ENCODE measurements at regions not wholly inside any gene's neighbourhood (a gene's known extent, or its start where the extent isn't known, plus 50 kb on each side); places are given as distances from the start of the nearest gene placed in this dataset.
"Not testable (repeated sequence)": the region's sequence is repeated elsewhere in the genome, so short reads cannot be mapped to it uniquely, and the experiment has no call there.

DNA sequence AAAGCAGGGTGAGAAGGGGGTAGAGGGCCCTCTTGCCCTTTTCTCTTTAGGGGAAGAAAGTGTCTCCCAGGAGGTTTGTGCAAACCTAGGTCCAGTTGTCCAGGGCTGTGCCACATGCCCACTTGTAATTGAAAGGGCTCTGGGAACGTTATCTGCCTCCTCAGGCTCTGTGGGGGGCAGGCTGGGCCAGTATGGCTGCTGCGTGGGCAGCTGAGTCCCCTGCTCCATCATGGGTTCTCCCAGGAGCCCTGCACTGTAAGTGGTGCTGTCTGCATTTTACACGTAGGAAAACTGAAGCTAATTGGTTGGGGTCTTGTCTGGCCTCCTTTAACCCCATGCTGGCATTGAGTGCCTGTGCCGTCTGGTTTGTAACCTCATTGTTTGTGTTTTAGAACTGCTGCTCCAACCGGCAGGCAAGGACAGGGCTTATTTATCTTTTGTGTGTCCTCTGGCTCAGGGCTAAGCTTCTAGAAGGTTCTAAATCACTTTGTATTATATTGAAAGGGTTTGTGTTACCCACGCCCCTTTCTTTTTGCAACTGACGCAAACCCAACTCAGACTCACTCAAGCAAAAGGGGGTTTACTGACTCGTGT, 117.7 kb upstream of the CIBAR2 start:
- intact Hi-C loops (cut with DNase I; ENCODE audit: low total_unique reads), result no loop called here

DNA sequence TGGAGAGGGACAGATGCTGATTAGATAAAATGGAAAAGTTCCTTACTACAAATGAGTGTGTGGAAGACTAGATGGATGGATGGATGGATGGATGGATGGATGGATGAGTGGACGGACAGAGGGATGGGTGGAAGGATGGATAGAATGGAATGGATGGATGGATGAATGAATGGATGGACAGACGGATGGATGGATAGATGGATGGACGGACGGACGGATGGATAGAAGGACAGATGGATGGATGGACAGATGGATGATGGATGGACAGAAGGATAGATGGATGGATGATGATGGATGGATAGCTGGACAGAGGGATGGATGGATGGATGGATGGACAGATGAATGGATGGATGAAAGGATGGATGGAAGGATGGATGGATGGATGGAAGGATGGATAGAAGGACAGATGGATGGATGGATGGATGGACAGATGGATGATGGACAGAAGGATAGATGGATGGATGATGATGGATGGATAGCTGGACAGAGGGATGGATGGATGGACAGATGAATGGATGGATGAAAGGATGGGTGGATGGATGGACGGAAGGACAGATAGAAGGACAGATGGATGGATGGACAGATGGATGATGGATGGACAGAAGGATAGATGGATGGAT, 118.6 kb upstream of the CIBAR2 start:
- peaks cover 32% of the 10 kb centered on the region in 2 donors for H3K4me1 ChIP-seq

More for the DNA sequence above, 117.7 kb upstream of the CIBAR2 start:
- H3K4me1 ChIP-seq, result peaks cover 25 to 26% of the 10 kb centered on the region in 2 donors
- DNase-seq, result no peak
- H3K9me3 ChIP-seq, result no peaks in the 10 kb centered on the region
- H3K4me3 ChIP-seq, result no peak overlapping the region
- in situ Hi-C loops (cut with MboI; ENCODE audit: low sequenced_read_pairs in 4 of 4), result loop anchor here in 2 of 4 donors (25.0 kb wide), 1 partner anchor 118 kb away; the partner anchor contains the start of gene CIBAR2 (in 2 of the 2)
- no peaks in the 10 kb centered on the region for H3K27me3 ChIP-seq
- H3K27ac ChIP-seq, result no peak overlapping the region
- TF ChIP-seq POLR2A (IDR thresholded peaks at IDR 0.05), result no peak
- no peaks in the 10 kb centered on the region for H3K36me3 ChIP-seq
- ATAC-seq, result no peak

DNA sequence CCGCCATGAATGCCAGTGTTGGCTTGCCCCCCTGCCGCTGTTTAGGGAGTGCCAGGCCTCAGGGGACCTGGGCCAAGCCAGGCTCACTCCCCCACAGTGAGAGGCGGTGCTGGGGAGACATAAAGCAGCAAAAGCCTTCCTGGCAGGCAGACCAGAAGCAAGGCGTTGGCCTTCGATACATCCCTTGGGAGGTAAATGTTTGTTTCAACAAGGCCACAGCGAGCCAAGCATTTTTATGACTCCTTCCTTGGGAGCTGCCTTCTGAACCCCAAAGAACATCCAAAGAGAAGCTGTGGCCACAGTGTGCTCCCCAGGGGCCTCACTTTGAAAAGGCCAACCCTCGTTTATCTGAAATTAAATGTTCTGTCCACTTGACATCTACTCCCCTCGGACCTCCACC, 119.7 kb upstream of the CIBAR2 start:
- no peaks in the 10 kb centered on the region for H3K27me3 ChIP-seq
- ATAC-seq (peak; percentile 25 to 37), DNase-seq (peak in 1 of 2 donors; percentile 39)
- peaks cover 32% of the 10 kb centered on the region in 2 donors for H3K4me1 ChIP-seq
- H3K27ac ChIP-seq, result peak overlapping the region in 2 of 4 donors; percentile 40 to 48
- in situ Hi-C loops (cut with MboI; ENCODE audit: low sequenced_read_pairs in 4 of 4), result loop anchor here in 2 of 4 donors (25.0 kb wide), 1 partner anchor 120 kb away; the partner anchor contains the start of gene CIBAR2 (in 2 of the 2)
- no peak for TF ChIP-seq POLR2A (IDR thresholded peaks at IDR 0.05)
- TF ChIP-seq, protein P1, sequence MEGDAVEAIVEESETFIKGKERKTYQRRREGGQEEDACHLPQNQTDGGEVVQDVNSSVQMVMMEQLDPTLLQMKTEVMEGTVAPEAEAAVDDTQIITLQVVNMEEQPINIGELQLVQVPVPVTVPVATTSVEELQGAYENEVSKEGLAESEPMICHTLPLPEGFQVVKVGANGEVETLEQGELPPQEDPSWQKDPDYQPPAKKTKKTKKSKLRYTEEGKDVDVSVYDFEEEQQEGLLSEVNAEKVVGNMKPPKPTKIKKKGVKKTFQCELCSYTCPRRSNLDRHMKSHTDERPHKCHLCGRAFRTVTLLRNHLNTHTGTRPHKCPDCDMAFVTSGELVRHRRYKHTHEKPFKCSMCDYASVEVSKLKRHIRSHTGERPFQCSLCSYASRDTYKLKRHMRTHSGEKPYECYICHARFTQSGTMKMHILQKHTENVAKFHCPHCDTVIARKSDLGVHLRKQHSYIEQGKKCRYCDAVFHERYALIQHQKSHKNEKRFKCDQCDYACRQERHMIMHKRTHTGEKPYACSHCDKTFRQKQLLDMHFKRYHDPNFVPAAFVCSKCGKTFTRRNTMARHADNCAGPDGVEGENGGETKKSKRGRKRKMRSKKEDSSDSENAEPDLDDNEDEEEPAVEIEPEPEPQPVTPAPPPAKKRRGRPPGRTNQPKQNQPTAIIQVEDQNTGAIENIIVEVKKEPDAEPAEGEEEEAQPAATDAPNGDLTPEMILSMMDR (IDR thresholded peaks at IDR 0.05 in 4 of 5, conservative IDR thresholded peaks at IDR 0.05 in 1 of 5), result no peak
- H3K9me3 ChIP-seq, result no peaks in the 10 kb centered on the region
- no peak overlapping the region for H3K4me3 ChIP-seq
- H3K36me3 ChIP-seq, result no peaks in the 10 kb centered on the region
- intact Hi-C loops (cut with DNase I; ENCODE audit: low total_unique reads), result no loop called here

More for the DNA sequence above, 118.6 kb upstream of the CIBAR2 start:
- H3K27me3 ChIP-seq; H3K27ac ChIP-seq; ATAC-seq; DNase-seq; H3K36me3 ChIP-seq; H3K4me3 ChIP-seq; intact Hi-C loops (cut with DNase I; ENCODE audit: low total_unique reads); H3K9me3 ChIP-seq: not testable (repeated sequence)
- in situ Hi-C loops (cut with MboI; ENCODE audit: low sequenced_read_pairs in 4 of 4), result loop anchor here in 2 of 4 donors (25.0 kb wide), 1 partner anchor 119 kb away; the partner anchor contains the start of gene CIBAR2 (in 2 of the 2)

DNA sequence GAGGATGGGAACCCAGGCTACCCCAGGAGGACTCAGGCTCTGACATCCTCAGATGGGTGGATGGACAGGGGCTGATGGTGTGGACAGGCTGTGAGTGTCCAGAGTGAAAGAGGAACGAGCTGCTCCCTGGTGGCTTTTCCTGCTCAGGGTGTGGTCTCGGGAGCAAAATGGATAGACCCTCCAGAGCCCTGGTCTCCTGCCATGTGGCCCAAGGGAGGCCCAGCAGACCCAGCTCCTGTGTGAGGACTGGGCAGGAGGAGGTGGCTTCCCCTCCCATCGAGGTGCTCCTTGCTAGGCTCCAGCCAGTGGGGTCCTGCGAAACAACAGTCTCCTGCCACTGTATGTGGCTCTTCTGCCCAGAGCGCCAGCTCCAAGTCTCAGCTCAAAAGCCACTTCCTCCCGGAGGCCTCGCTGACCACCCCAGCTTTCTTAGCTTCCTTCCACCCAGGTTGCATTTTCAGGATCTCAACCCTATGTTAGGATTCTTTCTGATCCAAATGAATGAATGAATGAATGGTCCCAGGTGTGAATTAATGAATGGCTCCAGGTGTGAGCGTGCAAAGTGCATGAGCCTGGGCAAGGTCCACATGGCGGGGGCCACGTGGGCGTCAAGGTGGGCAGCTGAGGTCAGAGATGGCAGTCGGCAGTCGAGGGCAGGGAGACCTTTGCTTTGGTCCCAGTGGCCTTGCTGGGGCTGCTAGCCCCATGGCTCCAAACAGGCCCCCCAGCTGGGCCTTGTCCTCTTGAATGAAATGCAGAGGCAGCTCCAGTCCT, 120.3 kb upstream of the CIBAR2 start:
- no peak for DNase-seq
- Histone ChIP-seq H3K27ac (peak overlapping the region in 2 of 4 donors; percentile 33 to 48), H3K9me3 (no peaks in the 10 kb centered on the region), H3K4me1 (peaks cover 32% of the 10 kb centered on the region in 2 donors), H3K4me3 (no peak overlapping the region), H3K27me3 (no peaks in the 10 kb centered on the region), H3K36me3 (no peaks in the 10 kb centered on the region)
- ATAC-seq, result peak in 1 of 2 donors; percentile 17
- TF ChIP-seq, protein P1 (IDR thresholded peaks at IDR 0.05 in 4 of 5, conservative IDR thresholded peaks at IDR 0.05 in 1 of 5), result no peak
- no peak for TF ChIP-seq POLR2A (IDR thresholded peaks at IDR 0.05)
- in situ Hi-C loops (cut with MboI; ENCODE audit: low sequenced_read_pairs in 4 of 4), result loop anchor here in 2 of 4 donors (25.0 kb wide), 1 partner anchor 120 kb away; the partner anchor contains the start of gene CIBAR2 (in 2 of the 2)
- intact Hi-C loops (cut with DNase I; ENCODE audit: low total_unique reads), result no loop called here

DNA sequence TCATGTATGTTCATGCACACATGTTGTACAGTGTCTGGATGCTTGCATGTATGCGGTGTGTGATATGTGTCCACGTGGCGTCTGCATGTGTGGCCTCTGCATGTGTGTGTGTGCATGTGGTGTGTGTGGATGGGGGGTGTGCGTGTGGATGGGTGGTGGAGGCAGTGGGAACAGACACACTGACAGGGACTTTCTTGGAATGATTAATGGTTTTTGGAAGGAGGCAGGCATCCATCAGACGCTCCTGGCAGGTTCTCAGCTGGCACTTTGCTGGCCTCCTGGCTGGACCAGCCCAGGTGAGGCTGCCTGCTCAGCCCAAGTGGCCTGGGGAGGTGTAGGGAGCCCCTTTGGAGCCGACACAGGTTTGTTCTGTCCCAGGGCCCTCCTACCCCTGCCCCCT, 121.2 kb upstream of the CIBAR2 start:
- Histone ChIP-seq H3K4me3 (no peak overlapping the region), H3K27me3 (no peaks in the 10 kb centered on the region), H3K27ac (no peak overlapping the region), H3K4me1 (peaks cover 22 to 32% of the 10 kb centered on the region in 2 donors), H3K36me3 (no peaks in the 10 kb centered on the region), H3K9me3 (no peaks in the 10 kb centered on the region)
- DNase-seq (no peak), ATAC-seq (no peak)
- intact Hi-C loops (cut with DNase I; ENCODE audit: low total_unique reads), result no loop called here
- TF ChIP-seq, protein P1 (IDR thresholded peaks at IDR 0.05 in 4 of 5, conservative IDR thresholded peaks at IDR 0.05 in 1 of 5), result no peak
- TF ChIP-seq POLR2A (IDR thresholded peaks at IDR 0.05), result no peak
- in situ Hi-C loops (cut with MboI; ENCODE audit: low sequenced_read_pairs in 4 of 4), result loop anchor here in 2 of 4 donors (25.0 kb wide), 1 partner anchor 121 kb away; the partner anchor contains the start of gene CIBAR2 (in 2 of the 2)
